Ramos (cell line): ENCODE measurements at regions not wholly inside any gene's neighbourhood (a gene's known extent, or its start where the extent isn't known, plus 50 kb on each side); places are given as distances from the start of the nearest gene placed in this dataset.

Experiments
- in situ Hi-C: fragments of 300-500 bp; cut with MboI; formaldehyde crosslinking; loops from one replicate; pipeline ENCODE4 v1.14.3; 2022; ENCODE audit warnings: low sequenced_read_pairs; ENCODE audit not compliant: unreplicated experiment

GRCh38 chr9:87233431-87233830 lies 264.2 kb upstream of the DAPK1 start:
- in situ Hi-C loops, result no loop called here

- in situ Hi-C loops, result no loop called here
These were observed 263.7 kb upstream of the DAPK1 start for GRCh38 chr9:87233899-87234455.

- in situ Hi-C loops, result no loop called here
These were observed 262.8 kb upstream of the DAPK1 start for GRCh38 chr9:87234854-87235253.

- in situ Hi-C loops, result no loop called here
These were observed 261.1 kb upstream of the DAPK1 start for GRCh38 chr9:87236546-87236945.

GRCh38 chr9:87237336-87237735 lies 260.3 kb upstream of the DAPK1 start:
- in situ Hi-C loops, result no loop called here

GRCh38 chr9:87238545-87238944 lies 259.1 kb upstream of the DAPK1 start:
- in situ Hi-C loops, result no loop called here

GRCh38 chr9:87239312-87239711 lies 258.4 kb upstream of the DAPK1 start:
- in situ Hi-C loops, result no loop called here

GRCh38 chr9:87243602-87244001 lies 254.1 kb upstream of the DAPK1 start:
- in situ Hi-C loops, result no loop called here

- in situ Hi-C loops, result no loop called here
These were observed 252.4 kb upstream of the DAPK1 start for GRCh38 chr9:87245271-87245670.

GRCh38 chr9:87247097-87247496 lies 250.6 kb upstream of the DAPK1 start:
- in situ Hi-C loops, result no loop called here

GRCh38 chr9:87249029-87249428 lies 248.6 kb upstream of the DAPK1 start:
- in situ Hi-C loops, result no loop called here

- in situ Hi-C loops, result no loop called here
These were observed 247.5 kb upstream of the DAPK1 start for GRCh38 chr9:87250205-87250604.

- in situ Hi-C loops, result no loop called here
These were observed 242.1 kb upstream of the DAPK1 start for GRCh38 chr9:87255431-87256155.

- in situ Hi-C loops, result no loop called here
These were observed 240.7 kb upstream of the DAPK1 start for GRCh38 chr9:87256973-87257372.

GRCh38 chr9:87259543-87260518 lies 237.8 kb upstream of the DAPK1 start:
- in situ Hi-C loops, result no loop called here

GRCh38 chr9:87263291-87263690 lies 234.4 kb upstream of the DAPK1 start:
- in situ Hi-C loops, result no loop called here

GRCh38 chr9:87266697-87267096 lies 231.0 kb upstream of the DAPK1 start:
- in situ Hi-C loops, result no loop called here

GRCh38 chr9:87267251-87268070 lies 230.2 kb upstream of the DAPK1 start:
- in situ Hi-C loops, result no loop called here

- in situ Hi-C loops, result no loop called here
These were observed 228.1 kb upstream of the DAPK1 start for GRCh38 chr9:87269296-87270176.
